Motor neuron (in vitro differentiated cells): ENCODE measurements at regions not wholly inside any gene's neighbourhood (a gene's known extent, or its start where the extent isn't known, plus 50 kb on each side); places are given as distances from the start of the nearest gene placed in this dataset.

ENCODE experiments used
- ATAC-seq, 8 experiments: fragments of 200-7000 bp; cut with Tn5 transposase; replicated peaks in 6 of 8; 2 replicates each; pipeline ENCODE4 v1.8.0; 2021; ENCODE audit warnings: mild to moderate bottlenecking in 8 of 8, moderate library complexity in 8 of 8
- H3K27ac ChIP-seq, 2 donors: fragments of 250-450 bp; sonication (Bioruptor Pico); 2 replicates each; pipeline ENCODE4 v1.9.0; 2021; ENCODE audit warnings: antibody characterized with exemption in 2 of 2, mild to moderate bottlenecking in 2 of 2, moderate library complexity in 1 of 2
- H3K4me1 ChIP-seq, 2 donors: fragments of 250-450 bp; sonication (Bioruptor Pico); replicated peaks in 1 of 2; 2 replicates each; pipeline ENCODE4 v1.6.1; 2021; ENCODE audit warnings: antibody characterized with exemption in 2 of 2, mild to moderate bottlenecking in 2 of 2, moderate library complexity in 1 of 2
- H3K4me3 ChIP-seq, 5 donors: fragments of 250-450 bp; sonication (Bioruptor Pico); 2 replicates each; pipeline ENCODE4 v1.9.0; 2021; ENCODE audit warnings: antibody characterized with exemption in 5 of 5, mild to moderate bottlenecking in 5 of 5, moderate library complexity in 4 of 5
- WGBS, 10 experiments: fragments of 450-650 bp; shearing (Covaris generic); methylation state at CpG; one replicate each; pipeline ENCODE4 v1.0.0; 2022; 5-methylcytosine and 5-hydroxymethylcytosine counted together
- in situ Hi-C, 9 experiments: fragments of 400-800 bp; cut with MboI; loops; one replicate each; pipeline ENCODE4 v1.15.0; 2021; ENCODE audit warnings: low sequenced_read_pairs in 9 of 9, low pct_unique_long_range_greater_than_20kb in 2 of 9; ENCODE audit not compliant: unreplicated experiment in 9 of 9

GRCh38 chr4:89537281-89537680 is 229.7 kb upstream of the GPRIN3 start:
- H3K4me3 ChIP-seq, result no peak overlapping the region
- no peak for ATAC-seq
- in situ Hi-C loops, result no loop called here
- no peak overlapping the region for H3K27ac ChIP-seq
- 50 to 100% (median 96%) methylated on average over 1 of the region's 1 CpG; no CpG with 5 or more reads in 2 of the 10 experiments for WGBS, 10 experiments
- peaks cover 0 to 15% of the 10 kb centered on the region in 2 donors for H3K4me1 ChIP-seq

DNA sequence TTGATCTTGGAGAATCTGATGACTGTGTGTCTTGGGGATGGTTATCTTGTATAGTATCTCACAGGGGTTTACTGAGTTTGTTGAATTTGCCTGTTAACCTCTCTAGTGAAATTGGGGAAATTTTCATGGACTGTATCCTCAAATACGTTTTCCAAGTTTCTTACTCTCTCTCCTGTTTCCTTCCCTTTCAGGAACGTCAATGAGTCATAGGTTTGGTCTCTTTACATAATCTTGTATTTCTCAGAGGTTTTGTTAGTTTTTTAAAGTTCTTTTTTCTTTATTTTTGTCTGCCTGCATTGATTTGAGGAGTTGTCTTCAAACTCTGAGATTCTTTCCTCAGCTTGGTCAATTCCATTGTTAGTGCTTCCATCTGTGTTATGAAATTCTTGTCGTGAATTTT is 227.7 kb upstream of the GPRIN3 start:
- peaks cover 0 to 10% of the 10 kb centered on the region in 2 donors for H3K4me1 ChIP-seq
- 8 to 100% (median 75%) methylated on average over 1 to 3 of the region's 3 CpGs for WGBS, 10 experiments
- H3K4me3 ChIP-seq, result no peak overlapping the region
- ATAC-seq, result no peak
- in situ Hi-C loops, result no loop called here
- H3K27ac ChIP-seq, result no peak overlapping the region

GRCh38 chr4:89534356-89534755 is 226.8 kb upstream of the GPRIN3 start:
- H3K27ac ChIP-seq, result no peak overlapping the region
- no peak for ATAC-seq
- in situ Hi-C loops, result no loop called here
- H3K4me1 ChIP-seq, result peaks cover 0 to 5% of the 10 kb centered on the region in 2 donors
- H3K4me3 ChIP-seq, result no peak overlapping the region

DNA sequence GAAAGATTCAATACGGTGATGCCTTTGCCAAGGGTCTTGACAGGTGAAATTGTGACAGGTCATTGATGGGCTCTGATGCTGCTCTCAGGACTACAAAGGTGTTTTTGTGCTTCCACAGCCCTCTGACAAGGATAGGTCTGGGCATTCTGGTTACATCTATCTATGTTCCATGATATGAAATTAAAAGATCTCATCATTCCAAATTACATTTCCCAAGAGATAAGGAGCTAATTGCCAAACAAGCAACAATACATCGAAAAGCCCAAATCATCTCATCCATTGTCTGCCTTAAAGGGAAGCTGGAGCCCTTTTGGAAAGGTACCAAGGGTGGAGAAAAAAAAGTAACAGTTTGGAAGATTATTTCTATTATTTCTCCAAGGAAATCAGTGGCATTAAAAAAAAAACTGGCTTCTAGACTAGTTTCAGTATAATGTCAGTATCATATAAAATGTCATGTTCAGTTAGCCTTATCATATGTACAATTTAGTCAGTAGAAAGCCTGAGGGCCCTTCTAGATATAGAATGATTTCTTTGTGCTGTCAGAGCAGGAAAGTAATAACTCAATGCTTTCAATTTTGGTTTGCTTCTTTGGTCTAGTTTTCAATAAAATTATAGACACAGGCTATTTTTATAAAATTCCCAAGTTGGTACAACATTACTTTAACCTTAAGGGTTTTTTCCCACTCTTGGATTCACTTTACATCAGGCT is 224.5 kb upstream of the GPRIN3 start:
- Histone ChIP-seq H3K4me1 (no peaks in the 10 kb centered on the region), H3K4me3 (no peak overlapping the region), H3K27ac (no peak overlapping the region)
- in situ Hi-C loops, result no loop called here
- WGBS, 10 experiments, result 0 to 100% (median 88%) methylated on average over 1 to 2 of the region's 2 CpGs; no CpG with 5 or more reads in 1 of the 10 experiments
- ATAC-seq, result no peak

GRCh38 chr4:89528526-89529133 is 221.0 kb upstream of the GPRIN3 start:
- in situ Hi-C loops, result no loop called here
- no peak for ATAC-seq
- H3K4me3 ChIP-seq, result no peak overlapping the region
- WGBS, 10 experiments, result 29 to 100% (median 67%) methylated on average over 1 to 4 of the region's 4 CpGs; no CpG with 5 or more reads in 3 of the 10 experiments
- H3K4me1 ChIP-seq, result peaks cover 0 to 4% of the 10 kb centered on the region in 2 donors
- no peak overlapping the region for H3K27ac ChIP-seq

DNA sequence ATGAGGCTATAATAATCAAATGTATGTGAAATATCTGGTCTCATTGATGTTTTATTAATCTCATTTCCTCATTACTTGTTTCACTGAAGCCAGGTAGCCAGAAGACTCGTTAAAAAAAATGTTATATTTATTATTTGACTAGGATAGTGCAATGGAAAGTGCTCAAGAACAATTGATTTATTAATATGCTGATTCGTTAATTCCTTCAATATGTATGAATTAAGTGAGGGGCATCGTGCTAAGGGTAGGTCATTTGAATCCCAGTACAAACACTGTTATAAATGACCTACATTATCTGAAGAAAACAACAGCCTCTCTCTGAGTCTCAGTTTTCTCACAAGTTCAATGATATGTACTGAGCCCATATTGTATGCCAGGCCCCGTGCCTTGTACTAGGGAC is 214.2 kb upstream of the GPRIN3 start:
- Histone ChIP-seq H3K4me1 (peaks cover 4 to 11% of the 10 kb centered on the region in 2 donors), H3K27ac (no peak overlapping the region), H3K4me3 (no peak overlapping the region)
- in situ Hi-C loops, result no loop called here
- ATAC-seq, result no peak
- 0 to 100% (median 79%) methylated on average over 1 to 4 of the region's 4 CpGs for WGBS, 10 experiments

DNA sequence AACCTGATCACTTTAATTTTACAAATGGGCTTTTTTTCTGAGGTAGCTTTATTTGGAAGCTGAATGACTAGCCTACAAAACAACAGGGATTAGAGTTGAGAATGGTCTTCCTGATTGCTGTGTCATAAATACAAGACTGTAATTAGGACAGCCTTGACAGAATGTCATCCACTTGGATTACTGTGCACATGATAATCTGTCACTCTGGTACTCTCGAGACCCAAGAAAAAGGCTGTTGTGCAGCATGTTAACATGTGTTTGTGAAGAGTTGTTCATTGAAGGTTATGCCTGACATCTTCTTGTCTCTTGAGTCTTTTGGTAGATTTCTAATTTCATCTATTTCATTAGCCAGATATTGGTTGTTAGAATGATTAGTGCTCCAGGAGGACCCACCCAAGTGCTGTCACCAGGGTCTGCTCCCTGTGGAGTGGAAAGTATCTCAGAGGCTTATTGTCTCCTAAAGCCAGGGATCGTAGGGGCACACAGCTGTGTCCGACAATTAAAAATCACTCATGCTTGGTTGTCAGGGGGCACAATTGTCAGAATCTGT is 212.2 kb upstream of the GPRIN3 start:
- in situ Hi-C loops, result no loop called here
- WGBS, 10 experiments, result 0 to 100% (median 71%) methylated on average over 1 to 3 of the region's 3 CpGs; no CpG with 5 or more reads in 2 of the 10 experiments
- peaks cover 4 to 11% of the 10 kb centered on the region in 2 donors for H3K4me1 ChIP-seq
- H3K27ac ChIP-seq, result no peak overlapping the region
- ATAC-seq, result no peak
- H3K4me3 ChIP-seq, result no peak overlapping the region

DNA sequence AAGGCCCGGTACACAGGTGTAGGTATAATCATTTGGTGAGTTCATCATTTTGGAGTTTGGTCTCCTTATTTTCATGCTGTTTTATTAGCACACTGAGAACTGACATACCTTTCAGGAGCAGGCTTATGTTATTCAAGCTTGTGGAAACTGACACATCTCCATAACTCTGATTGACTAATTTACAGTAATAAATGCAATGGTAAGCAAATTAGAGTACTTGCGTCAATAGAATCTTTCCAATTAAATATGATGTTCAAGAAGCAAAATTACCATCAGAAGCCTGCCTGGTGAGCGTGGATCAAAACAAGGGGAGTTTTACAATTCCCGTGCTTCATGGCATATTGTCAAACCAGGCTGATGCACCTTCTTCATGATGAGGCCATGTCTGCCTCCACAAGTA is 210.7 kb upstream of the GPRIN3 start:
- no peak overlapping the region for H3K27ac ChIP-seq
- WGBS, 10 experiments, result 40 to 100% (median 94%) methylated on average over 1 to 4 of the region's 4 CpGs; no CpG with 5 or more reads in 2 of the 10 experiments
- peaks cover 0 to 11% of the 10 kb centered on the region in 2 donors for H3K4me1 ChIP-seq
- in situ Hi-C loops, result no loop called here
- ATAC-seq, result no peak
- no peak overlapping the region for H3K4me3 ChIP-seq

DNA sequence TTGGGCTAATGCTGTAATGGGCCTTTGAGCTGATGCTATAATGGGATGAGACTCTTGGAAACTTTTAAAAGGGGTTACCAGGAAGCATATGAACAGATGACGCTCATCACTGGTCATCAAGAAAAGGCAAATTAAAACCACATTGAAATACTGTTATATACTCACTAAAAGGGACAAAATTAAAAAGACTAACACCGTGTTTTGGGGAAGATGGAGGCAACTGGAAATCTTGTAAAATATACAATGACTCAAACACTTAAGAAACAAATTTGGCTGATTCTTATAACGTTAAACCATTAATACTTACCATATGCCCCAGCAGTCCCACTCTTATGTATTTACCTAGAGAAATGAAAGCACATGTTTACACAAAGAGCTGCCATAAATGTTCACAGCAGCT is 207.2 kb upstream of the GPRIN3 start:
- Histone ChIP-seq H3K4me3 (no peak overlapping the region), H3K4me1 (peaks cover 0 to 5% of the 10 kb centered on the region in 2 donors), H3K27ac (no peak overlapping the region)
- in situ Hi-C loops, result no loop called here
- 6 to 100% (median 87%) methylated on average over 1 to 3 of the region's 3 CpGs; no CpG with 5 or more reads in 1 of the 10 experiments for WGBS, 10 experiments
- peak in 1 of 8 experiments; percentile 30 for ATAC-seq

GRCh38 chr4:89511776-89512175 is 204.2 kb upstream of the GPRIN3 start:
- WGBS, 10 experiments, result 0 to 93% (median 75%) methylated on average over 1 to 7 of the region's 7 CpGs; no CpG with 5 or more reads in 1 of the 10 experiments

DNA sequence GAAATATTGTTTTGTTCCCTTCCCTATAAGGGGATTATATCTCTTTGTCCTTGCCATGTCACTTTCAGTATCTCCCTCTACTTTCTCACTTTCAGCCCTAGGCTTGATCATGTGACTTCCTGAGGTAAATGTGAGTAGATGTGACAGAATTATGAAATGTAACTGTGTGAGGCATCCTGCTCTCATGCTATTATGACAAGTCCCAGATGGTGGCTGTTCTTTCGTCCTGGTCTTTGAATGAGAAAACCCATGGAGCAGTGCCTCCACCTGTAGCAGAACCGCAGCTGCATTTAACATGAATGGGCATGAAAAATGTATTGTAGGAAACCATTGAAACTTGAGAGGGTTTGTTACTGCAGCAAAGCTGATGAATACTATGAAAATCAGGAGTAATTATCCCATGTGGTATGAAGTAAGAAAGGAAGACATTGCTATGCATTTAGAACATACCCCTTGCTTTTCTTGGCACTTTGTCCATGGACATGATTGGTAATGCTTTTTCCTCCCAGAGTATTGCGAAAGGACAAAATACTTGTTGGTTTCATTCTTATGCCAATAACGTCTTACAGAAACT is 202.2 kb upstream of the GPRIN3 start:
- ATAC-seq, result peak in 1 of 8 experiments; percentile 23
- H3K4me1 ChIP-seq, result no peaks in the 10 kb centered on the region
- WGBS, 10 experiments, result 4 to 100% (median 77%) methylated on average over 1 to 4 of the region's 4 CpGs
- in situ Hi-C loops, result no loop called here
- H3K4me3 ChIP-seq, result no peak overlapping the region
- H3K27ac ChIP-seq, result no peak overlapping the region

More at GRCh38 chr4:89511776-89512175, 204.2 kb upstream of the GPRIN3 start:
- in situ Hi-C loops, result no loop called here
- Histone ChIP-seq H3K4me3 (no peak overlapping the region), H3K4me1 (no peaks in the 10 kb centered on the region), H3K27ac (no peak overlapping the region)
- ATAC-seq, result no peak

- WGBS, 10 experiments, result 5 to 100% (median 83%) methylated on average over 2 to 3 of the region's 3 CpGs
- in situ Hi-C loops, result no loop called here
- Histone ChIP-seq H3K4me3 (no peak overlapping the region), H3K27ac (no peak overlapping the region), H3K4me1 (no peaks in the 10 kb centered on the region)
- peak in 2 of 8 experiments; percentile 21 to 28 for ATAC-seq
Measured at GRCh38 chr4:89506866-89507491, 199.4 kb upstream of the GPRIN3 start.

DNA sequence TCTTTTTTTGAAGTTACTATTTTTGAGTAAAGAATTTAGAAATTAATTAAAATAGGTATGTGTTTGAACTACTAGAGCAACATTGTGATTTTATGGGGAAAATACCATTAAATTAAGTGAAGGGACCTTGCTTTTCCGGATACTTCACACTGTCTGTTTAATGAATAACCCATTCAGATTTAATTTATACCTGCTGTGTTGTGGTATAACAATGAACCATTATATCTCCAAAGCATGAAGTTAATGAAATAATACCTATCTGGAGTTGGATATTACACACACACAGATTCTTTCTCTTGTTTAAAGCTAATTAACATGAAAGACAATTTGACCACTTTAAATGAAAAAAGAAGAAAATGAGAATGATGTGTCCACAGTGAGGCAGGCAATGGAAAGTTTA is 195.0 kb upstream of the GPRIN3 start:
- no peak for ATAC-seq
- in situ Hi-C loops, result no loop called here
- WGBS, 10 experiments, result 0 to 100% (median 44%) methylated on average over 1 of the region's 1 CpG; no CpG with 5 or more reads in 1 of the 10 experiments
- no peak overlapping the region for H3K4me3 ChIP-seq
- H3K4me1 ChIP-seq, result no peaks in the 10 kb centered on the region
- H3K27ac ChIP-seq, result no peak overlapping the region
